K562 (cell line): ENCODE measurements at regions not wholly inside any gene's neighbourhood (a gene's known extent, or its start where the extent isn't known, plus 50 kb on each side); places are given as distances from the start of the nearest gene placed in this dataset.

Experiments
- ATAC-seq: fragments of 200-7000 bp; cut with Tn5 transposase; 3 replicates; pipeline ENCODE4 v1.9.1; 2020; ENCODE audit warnings: moderate library complexity
- BruUV-seq: library from RNA; stranded (reverse); fragments of 400-500 nt; replicated peaks from 2 replicates; lab custom pipeline; 2021; lab: Mats Ljungman, UMichigan
- CTCF ChIA-PET: fragments of 300-600 bp; formaldehyde crosslinking; extraction: SDS; loops from one replicate; lab custom pipeline; 2021; ENCODE audit warnings: low intra/inter-chr PET ratio; lab: Yijun Ruan, JAX
- POLR2A ChIA-PET: fragments of 300-600, 350-650 bp; sonication (Branson Sonifier 250); formaldehyde crosslinking; extraction: SDS; loops from one replicate; lab custom pipeline; 2021; ENCODE audit warnings: antibody characterized with exemption, inconsistent platforms; lab: Yijun Ruan, JAX
- DNase-seq, 4 experiments: peaks; one replicate each; pipeline versions ENCODE4 v3.0.0 to v3.0.0-alpha.2; 2011 to 2018; ENCODE audit warnings: low spot score in 3 of 4, mixed read lengths in 3 of 4; ENCODE audit errors: extremely low read depth in 1 of 4
- FAIRE-seq: peaks from 2 replicates; lab custom pipeline; 2011; peaks lifted over from hg19 to GRCh38; lab: Jason Lieb, UNC
- H2AFZ ChIP-seq: 2 replicates; pipeline ENCODE4 v1.6.0; 2011; ENCODE audit warnings: low read depth, low read length, control low read depth, inconsistent platforms
- H3K27ac ChIP-seq: fragments of 200-600 bp; 3 replicates; pipeline ENCODE4 v1.8.0; 2011; ENCODE audit warnings: low read depth, mild to moderate bottlenecking, control low read depth, inconsistent platforms, low read length, moderate library complexity, mixed read lengths; ENCODE audit errors: extremely low read depth
- H3K27me3 ChIP-seq, 2 experiments: fragments of 300-600 bp in 1 of 2; 2 replicates in 1 of 2; 3 replicates in 1 of 2; pipeline versions ENCODE4 v1.6.0 to v1.8.0; 2011; ENCODE audit warnings: inconsistent platforms in 2 of 2, low read length in 2 of 2, mild to moderate bottlenecking in 1 of 2, mixed read lengths in 1 of 2, moderate library complexity in 1 of 2; ENCODE audit not compliant: control insufficient read depth in 2 of 2, insufficient read depth in 2 of 2
- H3K36me3 ChIP-seq: fragments of 300-600 bp; 3 replicates; pipeline ENCODE4 v1.8.0; 2011; ENCODE audit warnings: mild to moderate bottlenecking, low read length, inconsistent platforms; ENCODE audit not compliant: control insufficient read depth, insufficient read depth
- H3K4me1 ChIP-seq, 2 experiments: fragments of 200-600 bp in 1 of 2; replicated peaks in 1 of 2; 2 replicates in 1 of 2; 3 replicates in 1 of 2; pipeline versions ENCODE4 v1.5.1 to v1.8.0; 2011; ENCODE audit warnings: inconsistent platforms in 2 of 2, low read length in 2 of 2, mild to moderate bottlenecking in 1 of 2, mixed read lengths in 1 of 2, moderate library complexity in 1 of 2; ENCODE audit not compliant: control insufficient read depth in 2 of 2, insufficient read depth in 2 of 2
- H3K4me2 ChIP-seq: 2 replicates; pipeline ENCODE4 v1.6.1; 2011; ENCODE audit warnings: low read length, control low read depth, inconsistent platforms, mixed read lengths; ENCODE audit not compliant: insufficient read depth
- H3K4me3 ChIP-seq: fragments of 200-600 bp; sonication (generic), shearing (Covaris generic); 2 replicates; pipeline ENCODE4 v1.5.1; 2016; ENCODE audit warnings: control low read depth, inconsistent platforms
- H3K79me2 ChIP-seq: fragments of 200-600 bp; 3 replicates; pipeline ENCODE4 v1.8.0; 2011; ENCODE audit warnings: low read length, inconsistent platforms; ENCODE audit not compliant: control insufficient read depth, insufficient read depth
- H3K9ac ChIP-seq, 2 experiments: 2 replicates each; pipeline versions ENCODE4 v1.6.0 to v1.6.1; 2011; ENCODE audit warnings: low read depth in 2 of 2, low read length in 2 of 2, control low read depth in 1 of 2, inconsistent platforms in 1 of 2, mild to moderate bottlenecking in 1 of 2, mixed read lengths in 1 of 2; ENCODE audit not compliant: insufficient read depth in 1 of 2
- H3K9me1 ChIP-seq: one replicate; pipeline ENCODE4 v1.6.0; 2011; ENCODE audit warnings: inconsistent platforms, mild to moderate bottlenecking, low read length, moderate library complexity; ENCODE audit not compliant: control insufficient read depth, insufficient read depth
- H3K9me3 ChIP-seq: replicated peaks from 2 replicates; pipeline ENCODE4 v1.5.1; 2011; ENCODE audit warnings: low read depth, low read length, inconsistent platforms; ENCODE audit not compliant: control insufficient read depth, insufficient read depth
- H4K20me1 ChIP-seq: replicated peaks from 2 replicates; pipeline ENCODE4 v1.6.1; 2011; ENCODE audit warnings: low read length, inconsistent platforms, mixed read lengths; ENCODE audit not compliant: control insufficient read depth, insufficient read depth
- ARNT ChIP-seq, 2 experiments: fragments of 450-650 bp; IDR thresholded peaks; 2 replicates each; pipeline ENCODE4 v1.6.1; 2016; ENCODE audit warnings: mild to moderate bottlenecking in 1 of 2
- EP300 ChIP-seq: IDR thresholded peaks from 2 replicates; pipeline ENCODE4 v1.6.1; 2012; ENCODE audit warnings: low read length, improper control_type of control experiment
- ILK ChIP-seq: fragments of 450-650 bp; IDR thresholded peaks from 2 replicates; pipeline ENCODE4 v1.6.1; 2016; ENCODE audit warnings: missing genetic modification characterization, low read depth, mild to moderate bottlenecking, missing compliant biosample characterization, moderate library complexity, borderline replicate concordance
- MXI1 ChIP-seq: IDR thresholded peaks from 2 replicates; pipeline ENCODE4 v1.6.1; 2011; ENCODE audit warnings: low read depth, mild to moderate bottlenecking, improper control_type of control experiment, low read length
- NCOA1 ChIP-seq: fragments of 450-650 bp; IDR thresholded peaks from 2 replicates; pipeline ENCODE4 v1.6.1; 2016; ENCODE audit warnings: low read depth
- RAD21 ChIP-seq, 2 experiments: fragments of 250-450 bp in 1 of 2; fragments of 450-650 bp in 1 of 2; sonication (Bioruptor Pico) in 1 of 2; formaldehyde crosslinking in 1 of 2; IDR thresholded peaks in 1 of 2; conservative IDR thresholded peaks in 1 of 2; 2 replicates each; pipeline versions ENCODE4 v1.4.0 to v1.8.0; 2020 to 2022; ENCODE audit warnings: mild to moderate bottlenecking in 2 of 2, moderate library complexity in 1 of 2
- SMC3 ChIP-seq: conservative IDR thresholded peaks from 2 replicates; pipeline ENCODE4 v1.6.1; 2011; ENCODE audit warnings: low read depth, low read length, improper control_type of control experiment; ENCODE audit not compliant: insufficient read depth
- U2AF1 ChIP-seq: fragments of 200-400 bp; formaldehyde crosslinking; optimal IDR thresholded peaks from 2 replicates; pipeline ENCODE3; 2017; ENCODE audit warnings: mild to moderate bottlenecking, low read depth, low read length, moderate library complexity
- ZBTB1 ChIP-seq: sonication (generic); formaldehyde crosslinking; IDR thresholded peaks from 2 replicates; pipeline ENCODE4 v1.8.1; 2023; ENCODE audit warnings: missing genetic modification reagents, low read depth, mild to moderate bottlenecking, borderline replicate concordance
- ZBTB26 ChIP-seq: fragments of 450-650 bp; formaldehyde crosslinking; IDR thresholded peaks from 2 replicates; pipeline ENCODE4 v1.4.0; 2022; ENCODE audit warnings: missing genetic modification characterization
- ZNF79 ChIP-seq: fragments of 250-450 bp; sonication (Bioruptor Pico); IDR thresholded peaks from 2 replicates; pipeline ENCODE4 v1.4.0; 2020; ENCODE audit warnings: low read depth, mild to moderate bottlenecking, moderate library complexity
- WGBS: fragments of 100-300 bp; shearing (Covaris generic); methylation state at CpG from one replicate; pipeline ENCODE4 v1.1.6; 2016; ENCODE audit warnings: low coverage, mixed read lengths; ENCODE audit not compliant: insufficient coverage; ENCODE audit errors: missing lambda C conversion rate; 5-methylcytosine and 5-hydroxymethylcytosine counted together
- in situ Hi-C: fragments of 300-500 bp; cut with MboI; formaldehyde crosslinking; loops from 4 replicates; pipeline ENCODE4 v1.15.0; 2018; ENCODE audit warnings: inconsistent platforms, mixed read lengths
- intact Hi-C: fragments of 100-400 bp; cut with micrococcal nuclease; formaldehyde crosslinking; loops from 2 replicates; pipeline ENCODE4 v1.14.2; 2022

- Histone ChIP-seq H3K9ac (no peak overlapping the region), H3K4me3 (no peak overlapping the region)
- TF ChIP-seq ZBTB1 (CRISPR knock-in tag) (no peak), ZBTB26 (CRISPR knock-in tag) (no peak), ZNF79 (CRISPR knock-in tag) (no peak), ILK (no peak), U2AF1 (no peak), EP300 (no peak), SMC3 (no peak), RAD21 (CRISPR knock-in tag; conservative IDR thresholded peaks at IDR 0.05 in 1 of 2, IDR thresholded peaks at IDR 0.05 in 1 of 2) (no peak), ARNT (IDR thresholded peaks at IDR 0.05) (no peak), NCOA1 (no peak), MXI1 (no peak)
- TF ChIP-seq, all 486 proteins: peak for 0
- Histone ChIP-seq H3K4me1 (no peaks in the 10 kb centered on the region), H3K27me3 (no peaks in the 10 kb centered on the region), H4K20me1 (no peaks in the 10 kb centered on the region), H3K9me3 (0 out of 2 replicates have a peak, but pooled peaks cover 2% of the 10 kb centered on the region), H3K9me1 (no peaks in the 10 kb centered on the region), H3K4me2 (no peak overlapping the region), H3K36me3 (no peaks in the 10 kb centered on the region), H3K79me2 (no peaks in the 10 kb centered on the region), H3K27ac (no peak overlapping the region), H2AFZ (no peak overlapping the region)
- FAIRE-seq (no peak), DNase-seq (no peak), ATAC-seq (no peak)
- in situ Hi-C loops (no loop called here), intact Hi-C loops (no loop called here)
- WGBS = 5% methylated on average over 1 of the region's 1 CpG
- no TSS peak for BruUV-seq
- ChIA-PET CTCF (no interaction called here), POLR2A (no interaction called here)
Measured at GRCh38 chr3:35012214-35012613, 627.1 kb upstream of the ARPP21 start.
